Loucy (cell line): ENCODE measurements at regions not wholly inside any gene's neighbourhood (a gene's known extent, or its start where the extent isn't known, plus 50 kb on each side); places are given as distances from the start of the nearest gene placed in this dataset.
A peak's percentile ranks its signal among the peaks of the same experiment; 100 is the strongest.

ENCODE experiments used
- H2AFZ ChIP-seq: fragments of 200-600 bp; sonication (generic); 2 replicates; pipeline ENCODE4 v1.6.0; 2016; ENCODE audit warnings: antibody characterized with exemption, mild to moderate bottlenecking, low read length, moderate library complexity
- H3F3A ChIP-seq: fragments of 200-600 bp; 2 replicates; pipeline ENCODE4 v1.6.0; 2016; ENCODE audit warnings: antibody characterized with exemption, low read depth, mild to moderate bottlenecking
- H3K27me3 ChIP-seq: fragments of 200-600 bp; sonication (generic); 2 replicates; pipeline ENCODE4 v1.6.1; 2014; ENCODE audit warnings: low read length, mild to moderate bottlenecking; ENCODE audit not compliant: insufficient read depth, poor library complexity, severe bottlenecking
- H3K36me3 ChIP-seq: fragments of 200-600 bp; sonication (generic); 2 replicates; pipeline ENCODE4 v1.6.1; 2016; ENCODE audit warnings: low read length; ENCODE audit not compliant: insufficient read depth
- H3K4me1 ChIP-seq: fragments of 200-600 bp; sonication (generic); 2 replicates; pipeline ENCODE4 v1.5.1; 2014; ENCODE audit warnings: low read length, mild to moderate bottlenecking; ENCODE audit not compliant: insufficient read depth, poor library complexity, severe bottlenecking
- H3K4me2 ChIP-seq: fragments of 200-600 bp; sonication (generic); 2 replicates; pipeline ENCODE4 v1.6.0; 2014; ENCODE audit warnings: antibody characterized with exemption, low read length, low read depth, mild to moderate bottlenecking; ENCODE audit not compliant: poor library complexity, severe bottlenecking
- H3K4me3 ChIP-seq: fragments of 200-600 bp; sonication (generic); 2 replicates; pipeline ENCODE4 v1.5.1; 2014; ENCODE audit warnings: low read length, mild to moderate bottlenecking, mixed read lengths; ENCODE audit not compliant: poor library complexity, severe bottlenecking
- H3K79me2 ChIP-seq: fragments of 200-600 bp; sonication (generic); 2 replicates; pipeline ENCODE4 v1.6.1; 2014; ENCODE audit warnings: low read length; ENCODE audit not compliant: insufficient read depth
- H3K9ac ChIP-seq: fragments of 200-600 bp; sonication (generic); 2 replicates; pipeline ENCODE4 v1.6.0; 2014; ENCODE audit warnings: mild to moderate bottlenecking, low read depth, low read length, moderate library complexity; ENCODE audit not compliant: poor library complexity, severe bottlenecking
- H3K9me2 ChIP-seq: fragments of 200-600 bp; sonication (generic); replicated peaks from 2 replicates; pipeline ENCODE4 v1.6.1; 2016; ENCODE audit warnings: low read depth, low read length, mixed read lengths
- H3K9me3 ChIP-seq: fragments of 200-600 bp; sonication (generic); 2 replicates; pipeline ENCODE4 v1.6.1; 2014; ENCODE audit warnings: mild to moderate bottlenecking, antibody characterized with exemption, low read length, low read depth; ENCODE audit not compliant: insufficient read depth
- H4K20me1 ChIP-seq: fragments of 200-600 bp; sonication (generic); 2 replicates; pipeline ENCODE4 v1.6.0; 2014; ENCODE audit warnings: antibody characterized with exemption, low read length, mild to moderate bottlenecking; ENCODE audit not compliant: insufficient read depth, poor library complexity, severe bottlenecking
- CTCF ChIP-seq: fragments of 200-600 bp; sonication (generic); conservative IDR thresholded peaks from 2 replicates; pipeline ENCODE4 v1.5.1; 2014; ENCODE audit warnings: mild to moderate bottlenecking, antibody characterized with exemption, low read length
- EZH2phosphoT487 ChIP-seq: fragments of 200-600 bp; IDR thresholded peaks from 2 replicates; pipeline ENCODE4 v1.6.1; 2018; ENCODE audit warnings: antibody characterized with exemption, mild to moderate bottlenecking, moderate library complexity, borderline replicate concordance

GRCh38 chr3:81395739-81396513 lies 365.5 kb downstream of the GBE1 start:
- H3K4me2 ChIP-seq: no peak overlapping the region
- H3K4me1 ChIP-seq: no peaks in the 10 kb centered on the region
- TF ChIP-seq CTCF: peak; percentile 75
- TF ChIP-seq EZH2phosphoT487: no peak
- H3K36me3 ChIP-seq: no peaks in the 10 kb centered on the region
- H3K4me3 ChIP-seq: no peak overlapping the region
- H3K79me2 ChIP-seq: no peaks in the 10 kb centered on the region
- no peaks in the 10 kb centered on the region for H3K9me3 ChIP-seq
- no peak overlapping the region for H3K9ac ChIP-seq
- H2AFZ ChIP-seq: peak overlapping the region; percentile 62
- H3K27me3 ChIP-seq: no peaks in the 10 kb centered on the region
- H4K20me1 ChIP-seq: no peaks in the 10 kb centered on the region
- no peaks in the 10 kb centered on the region for H3K9me2 ChIP-seq
- no peaks in the 10 kb centered on the region for H3F3A ChIP-seq

- no peak overlapping the region for H3K4me2 ChIP-seq
- H3K9me2 ChIP-seq: no peaks in the 10 kb centered on the region
- H2AFZ ChIP-seq: no peak overlapping the region
- H3K4me1 ChIP-seq: no peaks in the 10 kb centered on the region
- H3K79me2 ChIP-seq: no peaks in the 10 kb centered on the region
- H3K36me3 ChIP-seq: no peaks in the 10 kb centered on the region
- H3K4me3 ChIP-seq: no peak overlapping the region
- H4K20me1 ChIP-seq: no peaks in the 10 kb centered on the region
- TF ChIP-seq EZH2phosphoT487 (no peak), CTCF (no peak)
- H3K9ac ChIP-seq: no peak overlapping the region
- H3F3A ChIP-seq: no peaks in the 10 kb centered on the region
- no peaks in the 10 kb centered on the region for H3K27me3 ChIP-seq
- H3K9me3 ChIP-seq: no peaks in the 10 kb centered on the region
Measured at GRCh38 chr3:81394651-81395524, 366.6 kb downstream of the GBE1 start.

- no peak overlapping the region for H3K4me2 ChIP-seq
- H3K9me2 ChIP-seq: no peaks in the 10 kb centered on the region
Measured at GRCh38 chr3:81393251-81393650, 368.2 kb downstream of the GBE1 start.

More at GRCh38 chr3:81393251-81393650, 368.2 kb downstream of the GBE1 start:
- H3K79me2 ChIP-seq: no peaks in the 10 kb centered on the region
- H3K4me3 ChIP-seq: no peak overlapping the region
- H2AFZ ChIP-seq: no peak overlapping the region
- no peaks in the 10 kb centered on the region for H3K27me3 ChIP-seq
- no peaks in the 10 kb centered on the region for H3K4me1 ChIP-seq
- no peaks in the 10 kb centered on the region for H3K36me3 ChIP-seq
- no peaks in the 10 kb centered on the region for H3F3A ChIP-seq
- no peaks in the 10 kb centered on the region for H3K9me3 ChIP-seq
- no peak overlapping the region for H3K9ac ChIP-seq
- no peaks in the 10 kb centered on the region for H4K20me1 ChIP-seq
- TF ChIP-seq CTCF (no peak), EZH2phosphoT487 (no peak)
